ENCODE measurements at regions not wholly inside any gene's neighbourhood (a gene's known extent, or its start where the extent isn't known, plus 50 kb on each side); places are given as distances from the start of the nearest gene placed in this dataset.

DNA sequence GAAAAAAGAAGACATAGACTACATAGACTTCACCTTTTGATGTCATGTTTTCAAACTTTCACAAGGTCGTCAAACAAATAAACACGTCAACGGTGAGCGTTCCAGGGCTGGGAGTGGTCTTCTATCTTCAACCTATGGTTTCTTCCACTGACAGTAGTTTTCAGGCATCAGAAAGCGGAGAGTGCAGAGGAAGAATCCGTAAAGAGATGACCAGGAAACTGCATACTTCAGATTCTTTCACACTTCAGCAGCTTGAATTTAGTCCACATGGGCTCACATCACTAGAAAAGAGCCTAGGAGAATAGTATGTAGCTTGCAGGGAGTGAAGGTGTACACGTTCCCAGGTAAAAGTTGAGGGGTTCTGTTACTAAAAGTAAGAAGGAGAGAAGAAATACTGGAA, 58.5 kb downstream of the NPY1R start:
- TF ChIP-seq, protein P1, sequence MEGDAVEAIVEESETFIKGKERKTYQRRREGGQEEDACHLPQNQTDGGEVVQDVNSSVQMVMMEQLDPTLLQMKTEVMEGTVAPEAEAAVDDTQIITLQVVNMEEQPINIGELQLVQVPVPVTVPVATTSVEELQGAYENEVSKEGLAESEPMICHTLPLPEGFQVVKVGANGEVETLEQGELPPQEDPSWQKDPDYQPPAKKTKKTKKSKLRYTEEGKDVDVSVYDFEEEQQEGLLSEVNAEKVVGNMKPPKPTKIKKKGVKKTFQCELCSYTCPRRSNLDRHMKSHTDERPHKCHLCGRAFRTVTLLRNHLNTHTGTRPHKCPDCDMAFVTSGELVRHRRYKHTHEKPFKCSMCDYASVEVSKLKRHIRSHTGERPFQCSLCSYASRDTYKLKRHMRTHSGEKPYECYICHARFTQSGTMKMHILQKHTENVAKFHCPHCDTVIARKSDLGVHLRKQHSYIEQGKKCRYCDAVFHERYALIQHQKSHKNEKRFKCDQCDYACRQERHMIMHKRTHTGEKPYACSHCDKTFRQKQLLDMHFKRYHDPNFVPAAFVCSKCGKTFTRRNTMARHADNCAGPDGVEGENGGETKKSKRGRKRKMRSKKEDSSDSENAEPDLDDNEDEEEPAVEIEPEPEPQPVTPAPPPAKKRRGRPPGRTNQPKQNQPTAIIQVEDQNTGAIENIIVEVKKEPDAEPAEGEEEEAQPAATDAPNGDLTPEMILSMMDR (conservative IDR thresholded peaks at IDR 0.05) = no peak
- H3K36me3 Mint-ChIP-seq = no peaks in the 10 kb centered on the region
- no peaks in the 10 kb centered on the region for H3K4me1 Mint-ChIP-seq (ENCODE audit: unreplicated experiment)
- H3K9me3 Mint-ChIP-seq = no peaks in the 10 kb centered on the region
- H3K27me3 Mint-ChIP-seq = no peaks in the 10 kb centered on the region
- H3K4me3 Mint-ChIP-seq = no peak overlapping the region
- no peak overlapping the region for H3K27ac Mint-ChIP-seq
- DNase-seq (ENCODE audit: extremely low spot score, unreplicated experiment) = no peak

DNA sequence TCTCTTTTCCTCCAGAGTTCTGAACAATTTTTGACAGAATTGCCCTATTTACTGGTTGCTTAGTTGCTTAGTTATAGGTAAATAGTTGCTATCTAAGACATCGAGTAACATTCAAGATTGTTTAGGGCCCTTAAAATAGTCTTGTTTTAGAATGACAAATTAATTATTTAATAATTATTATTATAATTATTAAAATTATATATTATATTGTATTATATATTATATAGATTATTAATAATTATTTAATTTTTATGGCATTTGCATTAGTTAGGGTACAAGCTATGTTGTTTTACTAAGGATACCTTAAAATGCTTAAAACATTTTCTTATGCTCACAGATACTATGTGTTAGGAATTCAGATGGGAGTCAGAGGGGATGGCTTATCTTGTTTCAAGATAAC, 59.2 kb downstream of the NPY1R start:
- Mint-ChIP-seq H3K27ac (no peak overlapping the region), H3K27me3 (no peaks in the 10 kb centered on the region), H3K4me3 (no peak overlapping the region), H3K9me3 (no peaks in the 10 kb centered on the region), H3K4me1 (ENCODE audit: unreplicated experiment) (no peaks in the 10 kb centered on the region), H3K36me3 (no peaks in the 10 kb centered on the region)
- TF ChIP-seq, protein P1 (conservative IDR thresholded peaks at IDR 0.05) = no peak
- DNase-seq (ENCODE audit: extremely low spot score, unreplicated experiment) = no peak

DNA sequence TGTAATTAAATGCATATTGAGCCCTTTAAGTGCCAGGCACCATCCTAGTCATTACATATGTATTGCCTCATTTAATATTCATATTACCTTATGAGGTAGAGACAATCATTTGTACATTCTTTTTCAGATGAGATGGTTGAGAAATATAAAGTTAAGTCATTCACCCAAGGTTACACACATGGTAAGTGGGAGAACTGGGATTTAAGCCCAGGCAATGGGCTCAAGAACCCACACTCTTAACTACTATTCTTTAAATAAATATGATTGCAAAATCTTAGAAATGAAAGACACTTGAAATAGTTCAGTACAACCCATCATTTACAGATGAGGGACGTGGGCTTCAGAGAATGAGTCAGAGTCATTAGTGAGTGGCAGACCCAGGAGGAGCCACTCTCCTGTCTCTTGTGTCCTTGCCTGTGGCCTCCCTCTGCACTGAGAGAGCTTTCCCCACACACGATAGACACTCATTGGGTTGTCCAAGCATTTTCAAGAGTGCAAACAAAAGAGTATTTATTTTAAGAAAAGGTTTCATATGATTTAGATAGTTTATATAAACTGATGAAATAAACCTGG, 60.8 kb downstream of the NPY1R start:
- Mint-ChIP-seq H3K4me3 (no peak overlapping the region), H3K27ac (no peak overlapping the region), H3K4me1 (ENCODE audit: unreplicated experiment) (no peaks in the 10 kb centered on the region), H3K27me3 (no peaks in the 10 kb centered on the region), H3K36me3 (no peaks in the 10 kb centered on the region), H3K9me3 (no peaks in the 10 kb centered on the region)
- TF ChIP-seq, protein P1 (conservative IDR thresholded peaks at IDR 0.05) = no peak
- DNase-seq (ENCODE audit: extremely low spot score, unreplicated experiment) = no peak

DNA sequence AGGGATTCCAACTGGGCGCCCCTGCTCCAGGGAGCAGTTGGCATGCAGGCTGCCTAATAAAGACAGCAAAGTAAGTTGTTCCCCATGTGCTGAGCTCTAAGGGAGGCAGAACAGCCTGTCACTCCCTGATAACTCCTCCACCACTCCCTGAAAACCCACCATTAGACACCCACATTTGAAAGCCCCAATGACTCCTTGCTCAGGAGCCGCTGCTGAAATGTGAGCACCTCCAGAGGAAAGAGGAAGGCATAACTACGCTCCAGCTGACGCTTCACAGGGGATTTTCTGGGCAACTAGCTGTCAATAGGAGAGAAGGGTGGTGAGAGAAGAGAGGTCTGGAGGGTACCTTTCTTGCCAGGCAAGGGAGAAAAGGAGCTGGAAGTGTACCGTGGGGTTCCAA, 62.5 kb downstream of the NPY1R start:
- no peaks in the 10 kb centered on the region for H3K4me1 Mint-ChIP-seq (ENCODE audit: unreplicated experiment)

DNA sequence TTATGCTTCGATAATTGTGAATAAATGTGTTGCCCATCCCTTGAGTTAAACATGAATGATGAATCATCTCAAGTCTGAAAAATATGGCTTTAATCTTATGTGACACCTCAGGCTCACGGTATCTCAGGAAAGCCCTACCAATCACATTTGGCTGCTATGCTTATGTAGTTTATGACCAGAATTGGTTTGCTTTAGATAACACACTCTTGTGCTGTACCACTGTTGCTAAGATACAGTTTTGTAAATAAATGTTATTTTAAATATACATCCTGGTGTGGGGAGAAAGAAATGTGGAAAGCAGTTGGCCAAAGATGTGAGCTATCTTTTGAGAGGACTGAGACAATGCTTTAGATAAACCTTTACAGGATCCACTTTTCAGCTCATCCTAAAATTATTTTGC, 63.2 kb downstream of the NPY1R start:
- H3K36me3 Mint-ChIP-seq = no peaks in the 10 kb centered on the region
- H3K4me1 Mint-ChIP-seq (ENCODE audit: unreplicated experiment) = no peaks in the 10 kb centered on the region
- no peak overlapping the region for H3K4me3 Mint-ChIP-seq
- H3K27ac Mint-ChIP-seq = no peak overlapping the region
- H3K9me3 Mint-ChIP-seq = no peaks in the 10 kb centered on the region
- TF ChIP-seq, protein P1 (conservative IDR thresholded peaks at IDR 0.05) = no peak
- H3K27me3 Mint-ChIP-seq = no peaks in the 10 kb centered on the region
- no peak for DNase-seq (ENCODE audit: extremely low spot score, unreplicated experiment)

More for the DNA sequence above, 62.5 kb downstream of the NPY1R start:
- no peaks in the 10 kb centered on the region for H3K27me3 Mint-ChIP-seq
- DNase-seq (ENCODE audit: extremely low spot score, unreplicated experiment) = no peak
- H3K4me3 Mint-ChIP-seq = no peak overlapping the region
- H3K36me3 Mint-ChIP-seq = no peaks in the 10 kb centered on the region
- TF ChIP-seq, protein P1 (conservative IDR thresholded peaks at IDR 0.05) = no peak
- H3K27ac Mint-ChIP-seq = no peak overlapping the region
- H3K9me3 Mint-ChIP-seq = no peaks in the 10 kb centered on the region

DNA sequence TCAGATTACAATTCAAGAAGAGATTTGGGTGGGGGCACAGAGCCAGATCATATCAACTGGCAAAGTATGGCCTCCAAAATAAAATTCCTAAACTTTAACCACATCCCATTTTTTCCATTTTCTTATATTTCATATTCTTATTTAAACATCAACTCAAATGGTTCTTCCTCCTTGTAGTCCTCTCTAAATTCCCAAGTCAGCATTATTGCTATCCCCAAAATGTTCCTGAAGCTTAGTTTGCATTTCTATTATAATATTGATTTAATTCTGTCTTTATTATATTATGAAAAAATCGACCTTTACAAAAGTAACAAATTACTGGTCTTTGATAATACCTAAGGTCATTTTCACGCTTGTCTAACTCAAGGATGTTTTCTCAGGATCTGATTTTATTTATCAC, 67.5 kb downstream of the NPY1R start:
- TF ChIP-seq, protein P1 (conservative IDR thresholded peaks at IDR 0.05) = no peak
- Mint-ChIP-seq H3K27me3 (no peaks in the 10 kb centered on the region), H3K27ac (no peak overlapping the region), H3K4me1 (ENCODE audit: unreplicated experiment) (no peaks in the 10 kb centered on the region), H3K36me3 (no peaks in the 10 kb centered on the region), H3K9me3 (no peaks in the 10 kb centered on the region), H3K4me3 (no peak overlapping the region)
- no peak for DNase-seq (ENCODE audit: extremely low spot score, unreplicated experiment)

Data from type B pancreatic cell (in vitro differentiated cells).